ENCODE measurements at regions not wholly inside any gene's neighbourhood (a gene's known extent, or its start where the extent isn't known, plus 50 kb on each side); places are given as distances from the start of the nearest gene placed in this dataset.

DNA sequence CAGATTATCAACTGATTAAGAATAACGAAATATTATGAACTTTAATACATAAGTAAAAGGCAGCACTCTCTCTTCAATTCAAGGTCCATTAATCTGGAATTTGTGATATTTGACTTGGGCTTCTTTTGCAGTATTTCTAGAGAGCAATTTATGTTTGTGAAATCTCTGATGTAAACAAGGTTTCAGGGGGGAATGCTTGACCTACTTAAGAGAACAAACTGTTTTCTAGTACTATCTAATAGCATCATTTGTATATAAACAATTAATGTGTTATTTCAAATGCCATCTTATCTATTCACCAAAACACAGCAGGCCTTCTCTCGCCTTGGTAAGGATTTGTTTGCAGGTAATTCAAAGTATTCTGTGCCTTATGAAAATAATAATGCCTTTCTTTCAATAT lies 103.6 kb upstream of the FST start:
- in situ Hi-C loops (cut with MboI; ENCODE audit: low pct_unique_long_range_greater_than_20kb, low sequenced_read_pairs, unreplicated experiment): no loop called here
- DNase-seq (ENCODE audit: low spot score): no peak
- TF ChIP-seq, protein P1, sequence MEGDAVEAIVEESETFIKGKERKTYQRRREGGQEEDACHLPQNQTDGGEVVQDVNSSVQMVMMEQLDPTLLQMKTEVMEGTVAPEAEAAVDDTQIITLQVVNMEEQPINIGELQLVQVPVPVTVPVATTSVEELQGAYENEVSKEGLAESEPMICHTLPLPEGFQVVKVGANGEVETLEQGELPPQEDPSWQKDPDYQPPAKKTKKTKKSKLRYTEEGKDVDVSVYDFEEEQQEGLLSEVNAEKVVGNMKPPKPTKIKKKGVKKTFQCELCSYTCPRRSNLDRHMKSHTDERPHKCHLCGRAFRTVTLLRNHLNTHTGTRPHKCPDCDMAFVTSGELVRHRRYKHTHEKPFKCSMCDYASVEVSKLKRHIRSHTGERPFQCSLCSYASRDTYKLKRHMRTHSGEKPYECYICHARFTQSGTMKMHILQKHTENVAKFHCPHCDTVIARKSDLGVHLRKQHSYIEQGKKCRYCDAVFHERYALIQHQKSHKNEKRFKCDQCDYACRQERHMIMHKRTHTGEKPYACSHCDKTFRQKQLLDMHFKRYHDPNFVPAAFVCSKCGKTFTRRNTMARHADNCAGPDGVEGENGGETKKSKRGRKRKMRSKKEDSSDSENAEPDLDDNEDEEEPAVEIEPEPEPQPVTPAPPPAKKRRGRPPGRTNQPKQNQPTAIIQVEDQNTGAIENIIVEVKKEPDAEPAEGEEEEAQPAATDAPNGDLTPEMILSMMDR (IDR thresholded peaks at IDR 0.05; ENCODE audit: extremely low read depth, insufficient read depth, missing control alignments): no peak

- no peak for DNase-seq (ENCODE audit: low spot score)
- TF ChIP-seq, protein P1 (IDR thresholded peaks at IDR 0.05; ENCODE audit: extremely low read depth, insufficient read depth, missing control alignments): no peak
- in situ Hi-C loops (cut with MboI; ENCODE audit: low pct_unique_long_range_greater_than_20kb, low sequenced_read_pairs, unreplicated experiment): no loop called here
These were observed 102.2 kb upstream of the FST start for GRCh38 chr5:53378190-53378589.

DNA sequence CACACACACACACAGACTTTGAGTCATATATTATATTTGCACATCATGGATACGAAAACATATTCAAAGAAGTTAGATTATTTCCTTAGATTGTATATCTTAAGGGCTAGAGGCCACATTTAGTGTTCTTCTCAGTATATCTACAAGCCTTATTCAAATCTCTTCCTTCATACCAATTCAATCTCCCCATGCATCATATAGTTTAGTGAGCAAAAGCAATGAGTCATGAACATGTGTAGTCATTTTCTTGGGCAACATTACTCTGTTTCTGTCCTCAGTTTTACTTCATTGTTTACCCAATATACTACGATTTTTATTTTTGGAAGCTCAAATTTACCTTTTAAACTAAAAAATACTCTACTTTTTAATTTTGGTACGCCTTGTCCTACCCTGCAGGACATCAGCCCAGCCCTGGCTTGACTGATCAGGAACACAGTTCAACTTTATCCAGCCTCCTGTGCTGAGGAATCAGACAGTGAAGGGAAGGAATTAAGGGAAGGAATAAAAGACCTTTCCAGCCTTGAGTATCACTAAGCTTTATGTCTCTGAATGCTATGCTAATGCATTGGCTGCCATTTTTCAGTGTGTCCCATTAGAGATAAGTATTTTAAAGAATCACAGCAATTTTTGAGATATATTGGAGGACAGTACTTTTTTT lies 101.7 kb upstream of the FST start:
- in situ Hi-C loops (cut with MboI; ENCODE audit: low pct_unique_long_range_greater_than_20kb, low sequenced_read_pairs, unreplicated experiment): no loop called here
- TF ChIP-seq, protein P1 (IDR thresholded peaks at IDR 0.05; ENCODE audit: extremely low read depth, insufficient read depth, missing control alignments): no peak

GRCh38 chr5:53386341-53386740 lies 94.1 kb upstream of the FST start:
- DNase-seq (ENCODE audit: low spot score): no peak
- TF ChIP-seq, protein P1 (IDR thresholded peaks at IDR 0.05; ENCODE audit: extremely low read depth, insufficient read depth, missing control alignments): no peak
- in situ Hi-C loops (cut with MboI; ENCODE audit: low pct_unique_long_range_greater_than_20kb, low sequenced_read_pairs, unreplicated experiment): no loop called here

More for the DNA sequence above, 101.7 kb upstream of the FST start:
- DNase-seq (ENCODE audit: low spot score): no peak

DNA sequence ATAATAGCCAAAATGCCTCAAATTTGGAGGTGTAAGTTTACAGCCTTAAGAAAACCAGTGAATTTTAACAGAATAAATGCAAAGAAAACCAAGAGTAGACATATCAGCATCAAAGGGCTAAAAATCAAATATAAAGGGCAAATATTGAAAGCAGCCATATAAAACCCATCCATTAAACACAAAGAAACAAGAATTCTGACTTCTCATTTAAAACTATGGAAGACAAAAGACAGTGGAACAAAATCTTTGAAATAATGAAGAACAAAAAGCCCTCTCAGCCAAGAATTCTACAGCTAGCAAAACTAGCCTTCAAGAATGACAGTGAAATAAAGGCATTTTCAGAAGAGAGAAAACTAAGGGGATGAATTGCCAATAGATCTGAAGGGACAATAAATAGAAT lies 91.3 kb upstream of the FST start:
- TF ChIP-seq, protein P1 (IDR thresholded peaks at IDR 0.05; ENCODE audit: extremely low read depth, insufficient read depth, missing control alignments): no peak
- no peak for DNase-seq (ENCODE audit: low spot score)
- in situ Hi-C loops (cut with MboI; ENCODE audit: low pct_unique_long_range_greater_than_20kb, low sequenced_read_pairs, unreplicated experiment): no loop called here

- DNase-seq (ENCODE audit: low spot score): no peak
- in situ Hi-C loops (cut with MboI; ENCODE audit: low pct_unique_long_range_greater_than_20kb, low sequenced_read_pairs, unreplicated experiment): no loop called here
- TF ChIP-seq, protein P1 (IDR thresholded peaks at IDR 0.05; ENCODE audit: extremely low read depth, insufficient read depth, missing control alignments): no peak
These were observed 88.4 kb upstream of the FST start for GRCh38 chr5:53392073-53392472.
